A549 (cell line): ENCODE measurements at regions not wholly inside any gene's neighbourhood (a gene's known extent, or its start where the extent isn't known, plus 50 kb on each side); places are given as distances from the start of the nearest gene placed in this dataset.
A peak's percentile ranks its signal among the peaks of the same experiment; 100 is the strongest.
"Not testable (repeated sequence)": the region's sequence is repeated elsewhere in the genome, so short reads cannot be mapped to it uniquely, and the experiment has no call there.

Source experiments
- ATAC-seq, 2 experiments: fragments of 200-7000 bp in 1 of 2; fragments of >200 bp in 1 of 2; cut with Nextera tagmentation in 1 of 2; cut with Tn5 transposase in 1 of 2; 3 replicates each; pipeline versions ENCODE4 v1.8.0 to v1.9.1; 2018 to 2020; ENCODE audit warnings: mild to moderate bottlenecking in 1 of 2, moderate library complexity in 1 of 2
- CTCF ChIA-PET: fragments of 300-600 bp; sonication (Branson Sonifier 250); formaldehyde crosslinking; extraction: SDS; loops from one replicate; lab custom pipeline; 2021; ENCODE audit warnings: antibody characterized with exemption, inconsistent platforms; lab: Yijun Ruan, JAX
- POLR2A ChIA-PET: fragments of 350-600 bp; formaldehyde crosslinking; extraction: SDS; loops from one replicate; lab custom pipeline; 2021; ENCODE audit warnings: antibody characterized with exemption, inconsistent platforms; lab: Yijun Ruan, JAX
- DNase-seq, 2 experiments: peaks; one replicate each; pipeline versions ENCODE4 v3.0.0 to v3.0.0-alpha.2; 2011 to 2016; ENCODE audit warnings: low read depth in 1 of 2, low spot score in 1 of 2
- FAIRE-seq: peaks from 2 replicates; lab custom pipeline; 2011; peaks lifted over from hg19 to GRCh38; lab: Jason Lieb, UNC
- H3K27ac ChIP-seq, 2 experiments: fragments of >200 bp; sonication (Bioruptor Twin); formaldehyde crosslinking; 3 replicates each; pipeline ENCODE4 v1.5.1; 2016 to 2017
- H3K4me1 ChIP-seq: fragments of >200 bp; sonication (Bioruptor Twin); formaldehyde crosslinking; 3 replicates; pipeline ENCODE4 v1.6.1; 2016
- H3K4me2 ChIP-seq: fragments of >200 bp; sonication (Bioruptor Twin); formaldehyde crosslinking; 3 replicates; pipeline ENCODE4 v1.6.1; 2016
- H3K4me3 ChIP-seq: fragments of >200 bp; sonication (Bioruptor Twin); formaldehyde crosslinking; 3 replicates; pipeline ENCODE4 v1.5.1; 2016
- H3K9me3 ChIP-seq: fragments of >200 bp; sonication (Bioruptor Twin); formaldehyde crosslinking; 3 replicates; pipeline ENCODE4 v1.6.1; 2016
- BHLHE40 ChIP-seq: IDR thresholded peaks from 2 replicates; pipeline ENCODE4 v1.6.1; 2012; ENCODE audit warnings: low read depth, low read length, inconsistent platforms
- CBX8 ChIP-seq: fragments of 200-600 bp; sonication (generic); IDR thresholded peaks from 2 replicates; pipeline ENCODE4 v1.6.1; 2016
- FOSB ChIP-seq: fragments of 250-450 bp; sonication (Bioruptor Pico); IDR thresholded peaks from 2 replicates; pipeline ENCODE4 v1.5.0; 2020; ENCODE audit warnings: mild to moderate bottlenecking, moderate library complexity
- HOXA7 ChIP-seq: fragments of 250-450 bp; sonication (Bioruptor Pico); IDR thresholded peaks from 2 replicates; pipeline ENCODE4 v1.5.0; 2020; ENCODE audit warnings: mild to moderate bottlenecking, moderate library complexity
- KDM1A ChIP-seq: fragments of 200-600 bp; sonication (generic); IDR thresholded peaks from 2 replicates; pipeline ENCODE4 v1.6.1; 2016; ENCODE audit warnings: low read depth, mild to moderate bottlenecking
- NPAS2 ChIP-seq: fragments of 250-450 bp; sonication (Bioruptor Pico); IDR thresholded peaks from 2 replicates; pipeline ENCODE4 v1.8.0; 2022; ENCODE audit warnings: mild to moderate bottlenecking, moderate library complexity, borderline replicate concordance
- RAD21 ChIP-seq, 2 experiments: fragments of >200 bp in 1 of 2; sonication (Bioruptor Twin) in 1 of 2; formaldehyde crosslinking in 1 of 2; IDR thresholded peaks in 1 of 2; conservative IDR thresholded peaks in 1 of 2; 2 replicates in 1 of 2; 3 replicates in 1 of 2; pipeline ENCODE4 v1.6.1; 2012 to 2018; ENCODE audit warnings: inconsistent platforms in 1 of 2
- RCOR1 ChIP-seq: fragments of 150-350 bp; IDR thresholded peaks from 2 replicates; pipeline ENCODE4 v1.6.1; 2014; ENCODE audit warnings: antibody characterized with exemption, low read length, low read depth
- SMC3 ChIP-seq: fragments of >200 bp; sonication (Bioruptor Twin); formaldehyde crosslinking; IDR thresholded peaks from 3 replicates; pipeline ENCODE4 v1.6.1; 2018; ENCODE audit warnings: inconsistent platforms
- ZFP36 ChIP-seq: fragments of 450-650 bp; IDR thresholded peaks from 2 replicates; pipeline ENCODE4 v1.6.1; 2014; ENCODE audit warnings: borderline replicate concordance; ENCODE audit not compliant: partially characterized antibody
- WGBS: methylation state at CpG from one replicate; pipeline ENCODE4 v1.1.6; 2017; ENCODE audit errors: missing lambda C conversion rate; 5-methylcytosine and 5-hydroxymethylcytosine counted together
- TF ChIP-seq, protein P1 (sequence below): IDR thresholded peaks from 2 replicates; pipeline ENCODE4 v1.6.1; 2012
- TF ChIP-seq, protein P2 (sequence below): fragments of >200 bp; sonication (Bioruptor Twin); formaldehyde crosslinking; IDR thresholded peaks from 3 replicates; pipeline ENCODE4 v1.6.1; 2016
- TF ChIP-seq, protein P3 (sequence below): fragments of >200 bp; sonication (Bioruptor Twin); formaldehyde crosslinking; IDR thresholded peaks from 3 replicates; pipeline ENCODE4 v1.5.1; 2016

DNA sequence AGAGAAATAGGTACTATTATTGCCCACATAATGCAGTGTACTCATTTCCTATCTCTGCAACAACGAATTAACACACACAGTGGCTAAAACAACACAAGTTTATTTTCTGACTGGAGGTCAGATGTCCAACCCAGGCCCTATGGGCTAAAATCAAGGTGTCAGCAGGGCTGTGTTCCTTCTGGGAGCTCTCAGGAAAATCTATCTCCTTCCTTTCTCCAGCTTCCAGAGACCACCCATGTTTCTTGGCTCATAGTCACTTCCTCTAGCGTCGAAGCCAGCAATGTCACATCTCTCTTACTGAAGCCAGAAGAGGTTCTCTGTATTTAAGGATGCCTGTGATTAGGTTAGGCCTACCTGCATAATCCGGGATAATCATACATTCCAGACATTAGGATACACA lies 60.9 kb upstream of the TOP1 start:
- Histone ChIP-seq H3K4me3 (no peak overlapping the region), H3K9me3 (no peaks in the 10 kb centered on the region), H3K4me2 (no peak overlapping the region), H3K27ac (no peak overlapping the region), H3K4me1 (no peaks in the 10 kb centered on the region)
- FAIRE-seq (no peak), ATAC-seq (no peak), DNase-seq (no peak)
- ChIA-PET CTCF (interaction anchor here (1.0 to 10.4 kb wide), 29 partner anchors 9 to 444 kb away, joined by 3 to 191 read pairs (median 4); partner anchors contain the start of gene LPIN3), POLR2A (no interaction called here)
- 57% methylated on average over 4 of the region's 4 CpGs for WGBS
- TF ChIP-seq, protein P1, sequence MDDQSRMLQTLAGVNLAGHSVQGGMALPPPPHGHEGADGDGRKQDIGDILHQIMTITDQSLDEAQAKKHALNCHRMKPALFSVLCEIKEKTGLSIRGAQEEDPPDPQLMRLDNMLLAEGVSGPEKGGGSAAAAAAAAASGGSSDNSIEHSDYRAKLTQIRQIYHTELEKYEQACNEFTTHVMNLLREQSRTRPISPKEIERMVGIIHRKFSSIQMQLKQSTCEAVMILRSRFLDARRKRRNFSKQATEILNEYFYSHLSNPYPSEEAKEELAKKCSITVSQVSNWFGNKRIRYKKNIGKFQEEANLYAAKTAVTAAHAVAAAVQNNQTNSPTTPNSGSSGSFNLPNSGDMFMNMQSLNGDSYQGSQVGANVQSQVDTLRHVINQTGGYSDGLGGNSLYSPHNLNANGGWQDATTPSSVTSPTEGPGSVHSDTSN = no peak
- no peak for TF ChIP-seq BHLHE40
- no peak for TF ChIP-seq FOSB
- TF ChIP-seq HOXA7 (CRISPR knock-in tag) = no peak
- no peak for TF ChIP-seq RAD21 (conservative IDR thresholded peaks at IDR 0.05 in 1 of 2, IDR thresholded peaks at IDR 0.05 in 1 of 2)
- no peak for TF ChIP-seq KDM1A
- TF ChIP-seq, protein P2, sequence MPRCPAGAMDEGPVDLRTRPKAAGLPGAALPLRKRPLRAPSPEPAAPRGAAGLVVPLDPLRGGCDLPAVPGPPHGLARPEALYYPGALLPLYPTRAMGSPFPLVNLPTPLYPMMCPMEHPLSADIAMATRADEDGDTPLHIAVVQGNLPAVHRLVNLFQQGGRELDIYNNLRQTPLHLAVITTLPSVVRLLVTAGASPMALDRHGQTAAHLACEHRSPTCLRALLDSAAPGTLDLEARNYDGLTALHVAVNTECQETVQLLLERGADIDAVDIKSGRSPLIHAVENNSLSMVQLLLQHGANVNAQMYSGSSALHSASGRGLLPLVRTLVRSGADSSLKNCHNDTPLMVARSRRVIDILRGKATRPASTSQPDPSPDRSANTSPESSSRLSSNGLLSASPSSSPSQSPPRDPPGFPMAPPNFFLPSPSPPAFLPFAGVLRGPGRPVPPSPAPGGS = no peak
- no peak for TF ChIP-seq SMC3
- TF ChIP-seq NPAS2 (CRISPR knock-in tag) = no peak
- no peak for TF ChIP-seq CBX8
- TF ChIP-seq, all 56 proteins: peak for 0

DNA sequence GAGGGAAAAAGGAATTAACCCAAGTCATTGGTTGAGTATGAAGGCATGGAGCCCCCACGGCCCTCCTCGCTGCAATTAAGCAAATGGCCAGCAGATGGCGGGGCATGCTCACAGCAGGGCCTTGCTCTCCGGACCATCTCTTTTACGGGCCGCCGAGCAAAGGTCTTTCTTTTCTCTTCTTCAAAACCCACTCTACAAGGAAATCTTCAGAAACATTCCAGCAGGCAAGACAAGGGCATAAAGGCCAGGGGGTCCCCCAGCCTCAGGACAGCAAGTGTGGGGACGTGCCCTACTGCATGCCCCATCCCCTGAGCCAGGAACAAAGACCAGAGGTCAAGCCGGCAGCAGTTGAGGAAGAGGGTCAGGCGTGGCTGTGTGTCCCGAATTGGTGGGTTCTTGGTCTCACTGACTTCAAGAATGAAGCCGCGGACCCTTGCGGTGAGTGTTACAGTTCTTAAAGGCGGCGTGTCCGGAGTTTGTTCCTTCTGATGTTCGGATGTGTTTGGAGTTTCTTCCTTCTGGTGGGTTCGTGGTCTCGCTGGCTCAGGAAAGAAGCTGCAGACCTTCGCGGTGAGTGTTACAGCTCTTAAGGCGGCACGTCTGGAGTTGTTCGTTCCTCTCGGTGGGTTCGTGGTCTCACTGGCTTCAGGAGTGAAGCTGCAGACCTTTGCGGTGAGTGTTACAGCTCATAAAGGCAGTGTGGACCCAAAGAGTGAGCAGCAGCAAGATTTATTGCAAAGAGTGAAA lies 59.6 kb upstream of the TOP1 start:
- FAIRE-seq, H3K4me1 ChIP-seq, H3K9me3 ChIP-seq, POLR2A ChIA-PET: not testable (repeated sequence)
- peak overlapping the region; percentile 49 to 67; a peak in 4 of 6 replicates for H3K27ac ChIP-seq
- H3K4me3 ChIP-seq = peak overlapping the region; percentile 19; the same call in 2 of the 3 replicates
- TF ChIP-seq RAD21 (conservative IDR thresholded peaks at IDR 0.05 in 1 of 2, IDR thresholded peaks at IDR 0.05 in 1 of 2) (peak; percentile 97 to 99), SMC3 (peak; percentile 88)
- TF ChIP-seq, protein P3, sequence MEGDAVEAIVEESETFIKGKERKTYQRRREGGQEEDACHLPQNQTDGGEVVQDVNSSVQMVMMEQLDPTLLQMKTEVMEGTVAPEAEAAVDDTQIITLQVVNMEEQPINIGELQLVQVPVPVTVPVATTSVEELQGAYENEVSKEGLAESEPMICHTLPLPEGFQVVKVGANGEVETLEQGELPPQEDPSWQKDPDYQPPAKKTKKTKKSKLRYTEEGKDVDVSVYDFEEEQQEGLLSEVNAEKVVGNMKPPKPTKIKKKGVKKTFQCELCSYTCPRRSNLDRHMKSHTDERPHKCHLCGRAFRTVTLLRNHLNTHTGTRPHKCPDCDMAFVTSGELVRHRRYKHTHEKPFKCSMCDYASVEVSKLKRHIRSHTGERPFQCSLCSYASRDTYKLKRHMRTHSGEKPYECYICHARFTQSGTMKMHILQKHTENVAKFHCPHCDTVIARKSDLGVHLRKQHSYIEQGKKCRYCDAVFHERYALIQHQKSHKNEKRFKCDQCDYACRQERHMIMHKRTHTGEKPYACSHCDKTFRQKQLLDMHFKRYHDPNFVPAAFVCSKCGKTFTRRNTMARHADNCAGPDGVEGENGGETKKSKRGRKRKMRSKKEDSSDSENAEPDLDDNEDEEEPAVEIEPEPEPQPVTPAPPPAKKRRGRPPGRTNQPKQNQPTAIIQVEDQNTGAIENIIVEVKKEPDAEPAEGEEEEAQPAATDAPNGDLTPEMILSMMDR = peak; percentile 93
- ATAC-seq (peak; percentile 95 to 96), DNase-seq (peak; percentile 65 to 71)
- 45% methylated on average over 28 of the region's 28 CpGs for WGBS
- CTCF ChIA-PET = interaction anchor here (0.6 to 10.4 kb wide), 49 partner anchors 8 to 442 kb away, joined by 3 to 191 read pairs (median 4); partner anchors contain the start of genes LPIN3 and MAFB
- peak overlapping the region; percentile 66 for H3K4me2 ChIP-seq

DNA sequence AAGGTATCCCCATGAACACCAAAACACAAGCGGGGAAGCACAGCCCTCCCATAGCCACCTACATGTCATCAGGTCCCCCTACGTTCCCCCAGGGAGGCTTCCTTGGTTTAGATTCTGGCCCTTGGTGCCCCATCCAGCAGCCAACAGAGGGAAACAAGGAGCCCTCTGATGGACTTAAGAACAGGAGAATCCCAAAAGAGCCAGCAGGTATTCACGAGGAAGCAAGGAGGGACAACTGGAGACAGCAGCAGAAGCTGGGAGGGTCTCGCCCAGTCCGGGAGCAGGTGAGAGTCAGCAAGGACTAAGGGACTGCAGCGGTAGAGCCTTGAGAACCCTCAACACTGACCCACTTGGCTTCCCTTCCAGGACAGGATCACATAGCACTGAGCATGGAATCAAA lies 58.4 kb upstream of the TOP1 start:
- FAIRE-seq (no peak), DNase-seq (no peak), ATAC-seq (peak; percentile 16 to 38; a peak in 2 of 6 replicates)
- ChIA-PET CTCF (interaction anchor here (1.0 to 10.4 kb wide), 7 partner anchors 15 to 203 kb away, joined by 3 to 191 read pairs (median 14); no protein-coding TSS in a partner anchor), POLR2A (no interaction called here)
- TF ChIP-seq ZFP36 (no peak), RAD21 (conservative IDR thresholded peaks at IDR 0.05 in 1 of 2, IDR thresholded peaks at IDR 0.05 in 1 of 2) (peak in 1 of 2 experiments; percentile 6; a peak in 1 of 5 replicates)
- H3K4me1 ChIP-seq = no peaks in the 10 kb centered on the region
- H3K4me3 ChIP-seq = no peak overlapping the region
- no peaks in the 10 kb centered on the region for H3K9me3 ChIP-seq
- no peak overlapping the region for H3K4me2 ChIP-seq
- WGBS = 87% methylated on average over 6 of the region's 6 CpGs
- no peak overlapping the region for H3K27ac ChIP-seq

DNA sequence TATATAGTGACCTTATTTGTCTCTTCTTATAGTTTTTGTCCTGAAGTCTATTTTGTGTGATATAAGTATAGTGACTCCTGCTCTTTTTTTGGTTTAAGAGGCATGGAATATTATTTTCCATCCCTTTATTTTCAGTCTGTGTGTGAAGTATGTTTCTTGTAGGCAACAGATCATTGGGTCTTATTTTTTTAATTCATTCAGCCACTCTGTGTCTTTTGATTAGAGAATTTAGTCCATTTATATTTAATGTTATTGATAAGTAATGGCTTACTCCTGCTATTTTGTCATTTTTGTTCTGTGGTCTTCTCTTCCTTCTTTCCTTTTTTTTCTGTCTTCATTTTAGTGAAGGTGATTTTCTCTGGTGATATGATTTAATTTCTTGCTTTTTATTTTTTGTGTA lies 51.4 kb upstream of the TOP1 start:
- Histone ChIP-seq H3K27ac (no peak overlapping the region), H3K4me2 (no peak overlapping the region), H3K4me1 (no peaks in the 10 kb centered on the region), H3K4me3 (no peak overlapping the region), H3K9me3 (peaks cover 26% of the 10 kb centered on the region)
- ChIA-PET POLR2A (no interaction called here), CTCF (interaction anchor here (1.0 to 17.5 kb wide), 3 partner anchors 9 to 117 kb away, joined by 4 to 208 read pairs (median 191); no protein-coding TSS in a partner anchor)
- FAIRE-seq = no peak
- DNase-seq = no peak
- no peak for ATAC-seq
- TF ChIP-seq RCOR1 = no peak
